Hepatic stellate cell (primary cell): ENCODE measurements at regions not wholly inside any gene's neighbourhood (a gene's known extent, or its start where the extent isn't known, plus 50 kb on each side); places are given as distances from the start of the nearest gene placed in this dataset.

Experiments used
- DNase-seq: peaks from one replicate; pipeline ENCODE4 v3.0.0; 2011; ENCODE audit warnings: low spot score

DNA sequence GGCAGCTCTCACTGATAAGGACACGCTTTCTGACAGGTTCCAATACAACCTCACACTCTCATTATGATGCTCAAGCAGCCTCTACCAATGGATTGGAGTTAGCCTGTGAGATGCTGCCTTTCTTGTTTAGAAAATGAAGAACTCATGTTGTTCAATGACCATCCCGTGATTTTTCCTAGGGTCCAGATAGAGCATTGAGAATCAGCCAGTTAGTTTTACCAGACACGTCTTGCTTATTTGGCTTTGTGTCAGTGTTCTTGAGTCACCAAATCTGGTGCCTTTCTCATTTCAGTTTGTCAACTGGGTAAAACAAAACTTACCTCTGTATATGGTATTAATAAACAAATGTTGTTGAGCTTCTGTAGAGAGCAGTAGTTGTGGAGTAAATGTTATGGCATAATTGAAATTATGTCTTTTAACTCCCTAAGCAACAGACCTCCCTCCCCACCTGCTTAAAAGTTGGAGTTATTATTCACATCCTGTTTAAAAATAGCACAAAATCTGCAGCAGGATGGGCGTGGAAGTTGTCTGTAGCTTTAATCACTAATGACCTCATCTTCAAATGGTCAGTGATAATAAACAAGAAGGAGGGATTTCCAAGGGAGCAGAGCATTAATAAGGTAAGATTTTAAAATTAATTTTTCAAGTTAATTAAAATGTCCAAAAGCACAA, 167.3 kb downstream of the HRH4 start:
- DNase-seq: no peak

DNA sequence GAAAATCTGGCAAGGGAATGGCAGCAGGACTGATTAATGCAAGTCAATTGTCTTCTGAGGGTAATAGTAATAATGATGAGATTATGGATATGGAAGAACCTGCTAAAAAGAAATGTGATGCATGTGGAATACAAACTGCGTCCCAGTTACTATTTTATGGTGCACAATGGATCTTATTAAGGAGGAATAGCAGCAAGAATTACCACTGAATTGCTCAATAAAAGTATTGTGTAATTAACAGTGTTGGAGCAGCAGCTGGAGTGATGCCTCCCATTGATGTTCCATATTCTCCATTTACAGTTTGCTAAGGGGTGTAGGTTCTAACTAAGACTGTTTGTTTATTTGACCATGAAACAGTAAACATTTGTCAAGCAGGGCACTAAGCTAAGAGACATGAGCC, 167.9 kb downstream of the HRH4 start:
- no peak for DNase-seq

DNA sequence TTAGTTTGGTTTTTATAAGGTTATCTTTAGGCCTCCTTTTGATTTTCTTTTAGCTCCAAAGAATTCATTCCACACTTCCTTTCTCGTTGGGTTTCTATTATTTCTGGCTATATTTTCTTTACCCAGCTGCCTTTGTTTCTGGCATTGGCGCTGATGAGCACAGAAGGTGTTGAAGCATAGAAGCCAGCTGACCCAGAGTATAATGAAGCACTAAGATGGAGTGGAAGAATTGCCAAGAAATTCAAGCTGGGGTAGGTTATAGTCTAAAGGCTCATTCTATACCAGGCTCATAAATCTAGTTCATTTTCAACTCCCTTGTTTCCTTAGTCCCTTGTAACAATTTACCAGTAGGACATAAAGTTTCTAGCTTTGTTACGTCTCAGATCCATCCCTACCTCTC, 169.5 kb downstream of the HRH4 start:
- no peak for DNase-seq

DNA sequence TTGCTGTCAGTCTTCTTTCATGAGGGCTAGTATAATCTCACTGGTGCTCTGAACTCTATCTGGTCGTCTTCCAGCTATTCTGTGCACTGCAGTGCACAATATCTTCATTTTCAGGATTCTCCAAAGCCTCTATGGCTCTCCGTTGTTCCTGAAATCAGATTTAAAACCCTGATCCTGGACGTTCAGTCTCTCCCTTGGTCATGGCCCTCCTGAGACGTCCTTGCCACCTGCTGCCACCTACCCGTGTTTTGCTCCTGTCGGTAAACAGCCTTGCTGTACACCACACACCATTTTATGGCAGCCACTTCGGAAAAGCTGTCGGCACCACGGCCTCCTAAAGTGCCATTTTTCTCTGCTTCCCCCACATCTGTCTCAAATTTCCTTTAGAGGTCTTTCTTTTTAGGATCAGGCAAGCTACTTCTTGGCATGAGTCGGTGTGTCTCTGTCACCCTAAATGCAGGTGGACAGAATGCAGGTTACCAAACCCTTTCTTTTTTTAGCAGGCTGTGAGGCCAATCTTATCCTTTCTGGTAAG, 170.0 kb downstream of the HRH4 start:
- DNase-seq: no peak

DNA sequence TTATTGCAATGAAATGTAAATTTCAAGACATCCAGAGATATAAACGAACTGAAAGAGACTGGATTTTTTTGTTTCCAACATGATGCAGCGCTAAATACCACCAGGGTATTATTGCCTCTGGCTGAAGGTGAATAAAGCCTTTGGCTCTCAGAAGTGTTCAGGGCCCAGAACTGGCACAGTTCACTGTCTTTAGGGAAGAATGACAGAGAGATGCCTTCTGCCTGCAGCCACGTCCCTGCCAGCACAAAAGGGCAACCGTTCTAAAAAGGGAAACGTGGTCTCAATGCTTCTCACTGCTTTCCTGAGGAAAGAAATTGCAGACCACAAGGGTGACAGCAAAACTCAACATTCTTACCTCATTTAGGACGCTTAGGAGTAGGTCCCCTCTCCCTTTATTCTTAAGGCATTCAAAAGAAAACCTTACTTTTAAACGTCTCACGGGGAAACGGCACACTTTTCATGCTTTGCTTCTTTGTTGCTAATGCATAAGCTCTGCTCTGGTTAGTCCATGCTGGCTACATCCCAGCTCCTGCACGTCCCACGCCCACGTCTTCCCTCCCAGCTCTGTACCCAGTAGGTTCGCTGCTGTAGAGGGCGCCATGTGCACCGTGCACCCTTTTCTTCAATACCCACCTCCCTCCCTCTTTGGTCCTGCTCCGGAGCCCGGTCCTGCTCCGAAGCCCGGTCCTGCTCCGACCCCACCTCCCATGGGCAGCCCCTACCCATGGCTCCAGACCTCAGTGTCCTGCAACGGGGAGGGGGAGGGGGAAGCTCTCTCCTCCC, 171.0 kb downstream of the HRH4 start:
- no peak for DNase-seq

DNA sequence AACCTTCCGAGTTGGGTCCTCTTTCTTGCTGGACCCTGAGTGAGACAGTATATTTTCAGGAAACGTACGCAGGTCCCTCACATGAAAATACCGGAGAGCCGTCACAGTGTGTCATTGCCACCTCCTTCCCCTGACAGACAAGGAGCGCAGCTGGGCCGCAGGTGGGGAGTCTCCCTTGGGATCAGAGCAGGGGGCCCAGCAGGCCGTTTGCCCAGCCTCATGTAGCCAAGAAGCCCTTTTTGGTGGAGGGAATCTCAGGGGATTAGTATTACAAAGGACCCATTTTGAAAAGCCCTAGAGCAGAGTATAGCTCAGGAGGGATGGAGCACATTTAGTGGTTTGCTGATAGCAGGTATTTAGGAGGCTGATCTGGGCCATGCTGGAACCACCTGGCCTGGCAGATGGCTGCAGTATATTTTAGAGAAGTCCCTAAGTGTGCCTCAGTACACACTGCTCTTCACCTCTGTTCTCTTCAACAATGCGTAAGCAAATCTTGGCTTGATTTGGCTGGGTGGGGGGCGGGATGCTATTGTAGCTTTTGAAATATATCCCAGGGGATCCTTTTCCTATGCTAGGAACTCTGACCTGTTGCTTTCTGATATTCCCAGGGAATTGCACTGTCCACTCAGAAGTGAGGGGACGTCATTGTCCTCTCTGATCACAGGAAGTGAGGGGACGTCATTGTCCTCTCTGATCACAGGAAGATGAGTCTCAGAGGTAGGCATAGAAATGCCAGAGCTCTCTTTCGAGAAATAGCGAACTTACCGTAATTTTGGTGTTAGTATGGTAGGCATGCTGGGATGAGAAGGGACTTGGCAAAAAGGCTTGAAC, 171.9 kb downstream of the HRH4 start:
- no peak for DNase-seq

DNA sequence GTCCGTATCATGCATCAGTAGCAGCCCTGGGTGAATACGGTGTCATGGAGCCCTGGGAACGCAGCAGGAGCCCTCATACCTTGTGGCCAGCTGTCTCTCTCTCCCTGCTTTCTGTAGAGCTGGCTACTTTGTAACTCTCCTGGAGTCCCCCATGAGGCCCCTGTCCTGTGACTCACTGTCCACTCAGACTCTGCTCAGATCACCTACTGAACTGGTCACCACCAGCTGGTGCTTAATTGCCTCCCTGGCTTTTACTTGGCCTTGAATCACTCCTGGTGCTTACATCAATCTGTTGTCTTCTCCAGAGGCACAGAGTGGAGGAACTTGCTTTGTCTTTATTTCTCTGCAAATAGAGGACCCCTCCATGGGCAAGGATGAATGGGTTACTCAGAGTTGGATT, 172.7 kb downstream of the HRH4 start:
- DNase-seq: no peak

DNA sequence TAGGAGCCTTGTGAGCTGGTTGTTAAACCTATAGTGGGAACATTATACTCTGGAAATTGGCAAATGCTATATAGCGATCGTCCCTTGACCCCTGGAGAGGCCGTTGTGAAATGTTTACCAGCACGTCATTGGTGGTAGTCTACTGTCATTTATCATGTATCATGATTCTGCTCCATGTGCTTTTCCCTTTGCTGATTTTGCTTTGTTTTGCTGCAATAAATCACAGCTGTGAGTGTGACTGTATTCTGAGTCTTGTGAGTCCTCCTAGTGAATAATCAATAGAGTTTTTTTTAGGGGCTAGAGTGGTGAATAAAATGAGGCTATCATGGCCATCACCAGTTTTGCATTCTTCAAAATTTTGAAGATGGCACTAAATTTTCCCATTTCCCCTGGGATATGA, 189.1 kb downstream of the HRH4 start:
- no peak for DNase-seq

DNA sequence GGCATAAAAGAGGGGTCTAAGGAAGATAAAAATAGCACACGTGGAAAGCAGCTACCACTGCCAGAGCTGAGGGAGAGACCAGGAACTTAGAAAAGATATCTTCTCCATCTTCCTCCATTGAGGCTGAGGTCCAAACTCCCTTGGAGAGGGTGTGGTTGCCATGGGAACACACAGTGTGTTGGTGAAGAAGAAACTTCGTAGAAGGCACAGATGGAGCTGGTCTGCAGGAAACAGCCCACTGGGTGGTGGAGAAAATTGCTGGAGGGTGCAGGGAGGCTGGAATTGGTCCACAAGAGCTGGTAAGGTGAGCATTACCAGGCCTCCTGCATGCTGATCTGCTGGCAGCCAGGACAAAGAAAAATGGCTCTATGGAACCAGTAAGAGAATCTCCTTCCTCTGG, 191.0 kb downstream of the HRH4 start:
- DNase-seq: no peak

DNA sequence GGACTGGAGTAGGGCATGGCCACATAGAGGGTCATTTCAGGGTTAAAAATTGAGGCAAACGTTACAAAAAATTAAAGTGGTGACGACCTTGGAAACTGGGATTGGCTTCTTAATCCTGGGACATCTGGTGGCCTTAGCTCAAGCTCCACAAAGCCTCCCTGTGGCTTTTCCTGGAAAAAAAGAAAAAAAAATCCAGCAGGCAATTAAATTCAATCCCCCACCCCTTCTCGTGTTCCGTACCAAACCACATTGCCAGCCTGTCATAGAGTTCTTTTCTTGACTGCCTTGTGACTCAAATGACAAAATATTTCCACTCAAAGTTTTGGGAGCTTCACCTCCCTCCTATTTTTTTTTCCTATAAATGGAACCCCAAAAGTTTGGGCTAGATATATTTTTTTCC, 195.6 kb downstream of the HRH4 start:
- DNase-seq: no peak

DNA sequence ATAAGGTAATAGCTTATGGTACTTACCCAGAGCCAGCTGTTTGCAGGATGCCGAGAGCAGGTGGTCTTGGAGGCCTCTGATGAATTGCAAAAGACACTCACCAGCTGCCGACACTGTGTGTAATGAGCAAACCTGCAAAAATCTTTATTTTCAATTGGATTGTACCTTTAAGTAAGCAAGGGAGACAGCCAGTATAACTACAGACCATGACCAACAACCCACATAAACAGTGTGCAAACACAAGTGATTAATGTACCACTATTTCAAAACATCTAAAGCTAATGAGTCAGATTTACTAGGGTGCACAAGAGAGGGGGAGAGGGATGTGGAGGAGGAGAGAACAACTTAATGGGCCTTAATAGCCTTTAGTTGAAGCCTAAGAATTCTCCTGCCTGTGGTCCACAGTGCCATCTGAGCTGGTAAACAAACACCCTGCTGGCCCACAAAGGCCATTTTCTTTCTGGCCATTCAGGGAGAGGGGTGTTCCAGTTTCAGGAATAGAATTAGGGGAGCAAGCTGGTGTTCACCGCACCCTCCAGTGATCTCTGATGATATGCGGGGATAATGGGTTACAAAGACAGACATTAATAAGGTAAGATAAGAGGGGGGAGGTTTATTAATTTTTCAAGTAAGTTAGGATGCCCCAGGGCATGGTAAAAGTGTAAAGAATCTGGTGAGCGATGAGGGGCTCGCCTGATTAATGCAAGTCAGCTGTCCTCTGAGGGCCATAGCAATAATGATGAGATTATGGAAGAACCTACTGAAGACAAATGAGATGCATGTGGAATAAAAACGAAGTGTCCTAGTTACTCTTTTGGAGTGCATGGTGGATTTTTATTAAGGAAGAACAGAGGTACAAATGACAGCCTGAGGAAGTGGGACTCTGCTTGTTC, 196.4 kb downstream of the HRH4 start:
- DNase-seq: no peak

DNA sequence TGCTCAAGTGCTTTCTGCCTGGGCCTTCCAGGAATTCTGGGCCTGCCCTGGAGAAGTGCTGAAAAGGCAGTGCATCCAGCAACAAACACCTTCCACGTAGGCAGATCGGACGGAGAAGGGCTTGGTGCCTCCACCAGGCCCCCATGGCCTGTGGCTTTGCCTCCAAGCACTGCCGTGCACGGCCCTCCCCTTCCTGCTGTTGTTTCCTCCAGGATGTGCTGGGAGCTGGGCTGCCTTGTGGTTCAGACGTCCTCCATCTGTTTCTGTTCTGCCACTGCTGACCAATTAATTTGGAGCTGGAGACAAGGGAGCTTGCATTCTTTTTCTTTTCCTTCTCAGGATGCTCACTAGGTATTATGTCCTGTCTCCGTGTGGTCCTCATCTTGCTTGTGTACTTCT, 197.0 kb downstream of the HRH4 start:
- DNase-seq: no peak

DNA sequence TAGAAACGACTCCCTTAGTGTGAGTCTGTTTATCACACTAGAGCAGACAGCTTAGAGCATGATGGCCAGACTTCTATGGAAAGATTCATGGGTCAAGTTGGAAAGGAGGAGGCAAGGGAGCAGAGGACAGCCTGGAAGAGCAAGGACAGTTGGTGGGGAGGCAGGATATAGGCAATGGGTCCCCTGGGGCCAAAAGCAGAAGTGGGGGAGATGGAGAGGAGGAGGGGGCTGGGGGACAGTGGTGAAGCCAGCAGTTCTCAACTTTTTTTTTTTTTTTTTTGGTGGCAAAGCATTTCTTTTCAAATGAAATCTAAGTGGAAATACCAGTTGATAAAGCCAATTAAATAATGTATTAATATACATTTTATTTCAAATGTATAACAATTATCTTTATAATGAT, 197.9 kb downstream of the HRH4 start:
- no peak for DNase-seq

DNA sequence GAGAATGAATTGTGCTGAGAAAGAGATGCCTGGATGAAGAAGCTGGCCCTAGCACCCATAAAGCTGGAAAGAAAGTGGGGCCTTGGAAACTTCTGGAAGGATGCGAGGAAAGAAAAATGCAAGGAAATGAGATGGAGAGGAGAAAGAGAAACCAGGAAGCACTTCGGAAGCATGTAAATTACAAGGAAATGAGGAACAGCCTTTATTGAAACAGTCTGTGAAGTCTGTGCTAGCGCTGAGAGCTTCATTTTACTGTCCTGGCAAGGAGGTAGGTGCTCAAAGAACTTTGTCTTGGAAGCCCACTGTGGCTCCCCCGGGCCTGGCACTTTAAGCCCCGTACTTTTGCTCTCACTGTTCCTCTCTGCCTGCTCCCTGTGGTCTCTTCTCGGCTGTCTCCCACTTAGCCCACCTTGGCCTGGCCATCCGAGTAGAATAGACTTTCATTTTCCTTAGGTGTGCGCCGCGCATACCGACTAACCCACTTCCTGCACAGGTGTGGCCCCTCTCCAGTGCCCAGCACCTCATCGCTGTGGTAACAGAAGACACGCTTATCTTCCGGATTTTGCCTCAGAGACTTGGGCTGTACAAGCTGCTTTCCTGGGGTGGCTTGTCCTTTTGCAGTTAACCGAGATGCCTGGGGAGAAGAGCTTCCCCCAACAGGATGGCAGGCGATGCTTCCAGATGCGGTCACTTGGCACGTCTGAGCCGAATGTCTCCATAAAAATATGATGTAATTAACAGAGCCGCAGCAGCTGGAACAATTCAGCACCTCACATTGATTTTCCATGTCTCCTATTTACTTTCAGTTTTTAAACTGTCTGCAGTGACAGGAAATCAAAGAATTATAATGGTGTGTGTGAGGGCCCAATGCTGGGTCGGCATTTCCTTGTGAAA, 199.6 kb downstream of the HRH4 start:
- DNase-seq: no peak

DNA sequence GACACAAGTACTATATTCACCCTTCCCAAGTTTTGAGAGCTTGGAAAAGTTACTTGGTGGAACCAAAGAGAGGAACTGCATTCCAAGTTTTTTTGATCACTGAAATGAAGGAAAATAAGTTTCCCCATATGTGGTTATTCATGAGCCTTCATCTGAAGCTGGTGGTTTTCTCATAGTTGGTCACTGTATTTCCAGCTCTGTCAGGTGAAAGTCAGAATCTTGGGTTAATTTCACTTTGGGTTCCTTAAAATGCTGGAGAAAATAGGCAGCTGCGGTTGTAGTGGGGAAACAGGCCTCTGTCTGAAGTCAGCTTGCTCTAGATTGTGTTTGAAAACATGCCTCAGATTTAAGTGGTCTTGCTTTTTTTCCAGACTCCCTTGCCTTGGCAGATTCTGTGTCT, 200.5 kb downstream of the HRH4 start:
- DNase-seq: no peak

DNA sequence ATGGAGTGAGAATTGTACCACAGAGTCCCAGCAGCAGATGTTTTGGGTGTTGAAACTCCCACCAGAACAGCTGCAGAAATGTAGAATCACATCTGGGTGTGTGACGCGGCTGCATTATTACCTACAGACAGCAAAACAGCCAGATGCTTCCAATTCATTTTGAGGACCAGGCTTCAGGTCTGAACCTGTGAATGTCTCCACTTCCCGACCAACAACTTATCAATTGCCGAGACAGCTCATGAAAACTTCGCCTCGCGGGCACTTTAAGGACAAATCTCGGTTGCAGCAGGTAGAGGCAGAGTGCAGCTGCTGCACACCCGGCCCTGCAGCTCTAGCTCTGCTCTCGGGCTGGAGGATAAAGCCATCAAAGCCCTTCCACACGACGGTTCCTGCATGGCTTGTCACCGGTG, 202.0 kb downstream of the HRH4 start:
- DNase-seq: no peak

DNA sequence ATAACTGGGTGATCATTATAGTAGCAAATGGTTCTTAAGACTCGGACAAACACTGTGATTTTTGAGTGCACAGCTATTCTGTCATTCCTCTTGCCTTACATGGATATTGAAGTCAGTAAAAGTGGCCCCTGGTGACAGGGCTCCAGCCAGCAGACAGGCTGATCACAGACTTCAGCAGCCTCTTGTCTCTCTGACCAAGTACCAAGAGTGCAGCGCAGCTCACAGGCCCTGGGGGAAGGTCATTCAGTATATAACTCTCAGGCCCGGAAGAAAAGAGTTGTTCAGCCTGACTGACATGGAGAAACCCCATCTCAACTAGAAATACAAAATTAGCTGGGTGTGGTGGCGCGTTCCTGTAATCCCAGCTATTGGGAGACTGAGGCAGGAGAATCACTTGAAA, 202.6 kb downstream of the HRH4 start:
- DNase-seq: no peak

DNA sequence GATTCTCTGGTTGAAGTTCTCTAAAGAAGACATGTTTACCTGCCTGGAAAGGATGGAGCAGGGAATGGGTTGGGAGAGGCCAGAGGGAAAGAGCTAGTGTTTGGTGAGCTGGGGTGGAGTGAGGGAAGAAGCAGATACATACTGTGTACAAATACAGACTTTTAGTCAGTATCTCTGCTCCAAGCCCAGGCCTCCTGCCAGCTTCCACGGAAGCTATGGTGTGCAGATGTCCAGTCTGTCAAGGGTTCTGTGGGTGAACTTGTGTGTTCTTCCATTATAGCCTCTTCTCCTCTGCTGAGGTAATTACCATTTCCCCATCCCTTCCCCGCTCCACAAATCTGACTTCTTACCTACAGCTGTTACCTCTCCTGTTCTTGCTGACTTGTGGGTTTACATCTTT, 208.6 kb downstream of the HRH4 start:
- no peak for DNase-seq

DNA sequence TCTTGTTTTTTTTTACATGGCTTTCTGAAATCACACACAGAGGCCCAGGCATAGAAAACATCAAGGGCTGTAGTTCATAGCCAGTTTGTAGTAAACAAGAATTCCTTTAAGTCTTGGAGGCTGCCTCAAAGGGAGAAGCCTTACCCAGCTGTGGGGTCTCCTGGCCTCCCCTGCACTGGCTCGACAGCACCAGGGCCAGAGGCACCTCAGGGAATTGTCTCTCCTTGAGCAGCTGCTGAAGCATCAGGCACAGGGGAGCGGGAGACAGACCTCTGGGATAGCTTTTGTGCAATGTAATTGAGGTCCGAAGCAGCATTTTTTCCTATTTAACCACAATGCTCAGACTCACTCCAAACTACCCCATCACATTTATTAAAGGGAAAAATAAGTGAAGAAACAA, 209.1 kb downstream of the HRH4 start:
- no peak for DNase-seq

DNA sequence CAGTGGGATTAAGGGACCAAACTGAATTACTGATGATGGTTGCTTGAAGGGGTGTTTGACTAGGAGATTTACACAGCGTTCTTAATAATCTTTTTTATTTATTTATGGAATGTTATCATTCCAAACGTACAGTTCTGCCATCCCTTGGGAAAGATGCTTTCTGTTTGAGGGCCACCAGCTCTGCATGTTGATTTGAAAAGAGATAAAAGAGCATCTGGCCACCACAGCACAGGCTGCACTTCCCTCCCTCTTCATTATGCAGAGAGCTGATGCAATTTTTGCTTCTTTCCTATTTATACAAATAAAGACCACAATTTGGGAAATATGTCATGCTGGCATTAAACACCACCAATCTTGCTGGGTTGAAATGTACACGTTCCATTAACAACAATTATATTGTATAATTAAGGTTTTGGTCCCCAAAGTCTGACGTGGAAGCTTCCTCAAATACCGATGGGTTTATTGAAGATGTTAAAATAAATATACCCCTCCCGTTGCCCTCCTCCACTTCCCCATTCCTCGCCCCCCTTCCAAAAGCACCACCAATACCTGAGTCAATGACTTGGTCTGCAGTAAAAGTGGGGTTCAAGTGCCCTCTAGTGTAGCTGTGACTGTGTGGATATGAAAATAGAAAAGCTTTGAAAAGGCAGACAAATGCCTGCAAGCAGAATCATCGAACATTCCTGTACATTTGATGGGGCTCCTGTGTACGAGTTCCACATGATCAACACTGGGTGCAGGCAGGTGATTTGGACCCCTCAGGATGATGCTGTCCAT, 211.9 kb downstream of the HRH4 start:
- no peak for DNase-seq
